GM12878 (cell line): ENCODE measurements at regions not wholly inside any gene's neighbourhood (a gene's known extent, or its start where the extent isn't known, plus 50 kb on each side); places are given as distances from the start of the nearest gene placed in this dataset.

Source experiments
- ATAC-seq: fragments of 200-7000 bp; cut with Tn5 transposase; 3 replicates; pipeline ENCODE4 v1.9.1; 2020; ENCODE audit warnings: mild to moderate bottlenecking, moderate library complexity
- BruUV-seq: library from RNA; stranded (reverse); fragments of 400-500 nt; replicated peaks from 2 replicates; lab custom pipeline; 2021; lab: Mats Ljungman, UMichigan
- CTCF ChIA-PET: fragments of 300-600 bp; sonication (Branson Sonifier 250); formaldehyde crosslinking; extraction: SDS; loops from one replicate; lab custom pipeline; 2021; ENCODE audit warnings: inconsistent platforms; lab: Yijun Ruan, JAX
- POLR2A ChIA-PET: fragments of 350-600 bp; formaldehyde crosslinking; extraction: SDS; loops from one replicate; lab custom pipeline; 2021; ENCODE audit warnings: inconsistent platforms; lab: Charles Lee
- RAD21 ChIA-PET: fragments of 300-600 bp; sonication (Branson Sonifier 250); formaldehyde crosslinking; loops from one replicate; lab custom pipeline; 2023; ENCODE audit warnings: antibody characterized with exemption; ENCODE audit not compliant: unreplicated experiment; lab: Charles Lee
- SMC1A ChIA-PET: fragments of 300-600 bp; sonication (Branson Sonifier 250); formaldehyde crosslinking; loops from one replicate; lab custom pipeline; 2023; ENCODE audit not compliant: unreplicated experiment, uncharacterized antibody; lab: Charles Lee
- DNase-seq: peaks from one replicate; pipeline ENCODE4 v3.0.0-alpha.2; 2011; ENCODE audit warnings: low read depth, low spot score
- FAIRE-seq: peaks from 3 replicates; lab custom pipeline; 2011; peaks lifted over from hg19 to GRCh38; lab: Jason Lieb, UNC
- H2AFZ ChIP-seq: 2 replicates; pipeline ENCODE4 v1.6.0; 2011; ENCODE audit warnings: low read depth, low read length, control low read depth; ENCODE audit not compliant: control insufficient read depth
- H3K27ac ChIP-seq: 2 replicates; pipeline ENCODE4 v1.5.1; 2011; ENCODE audit warnings: control low read depth; ENCODE audit not compliant: control insufficient read depth, insufficient read depth
- H3K27me3 ChIP-seq, 2 experiments: replicated peaks in 1 of 2; 2 replicates each; pipeline versions ENCODE4 v1.6.0 to v1.6.1; 2011; ENCODE audit warnings: low read length in 1 of 2; ENCODE audit not compliant: control insufficient read depth in 2 of 2, insufficient read depth in 2 of 2
- H3K36me3 ChIP-seq, 2 experiments: 2 replicates each; pipeline ENCODE4 v1.5.1; 2011; ENCODE audit warnings: low read length in 1 of 2; ENCODE audit not compliant: control insufficient read depth in 2 of 2, insufficient read depth in 2 of 2
- H3K4me1 ChIP-seq: 2 replicates; pipeline ENCODE4 v1.6.1; 2011; ENCODE audit warnings: mild to moderate bottlenecking, low read length, moderate library complexity, mixed read lengths; ENCODE audit not compliant: control insufficient read depth, insufficient read depth
- H3K4me2 ChIP-seq: 2 replicates; pipeline ENCODE4 v1.6.0; 2011; ENCODE audit warnings: control low read depth; ENCODE audit not compliant: control insufficient read depth, insufficient read depth
- H3K4me3 ChIP-seq: fragments of 200-600 bp; sonication (generic); 2 replicates; pipeline ENCODE4 v1.5.1; 2016
- H3K79me2 ChIP-seq: 2 replicates; pipeline ENCODE4 v1.6.0; 2011; ENCODE audit warnings: low read length; ENCODE audit not compliant: control insufficient read depth, insufficient read depth
- H3K9ac ChIP-seq: 2 replicates; pipeline ENCODE4 v1.8.0; 2011; ENCODE audit warnings: low read length, control low read depth, mixed read lengths; ENCODE audit not compliant: control insufficient read depth, insufficient read depth
- H3K9me3 ChIP-seq: replicated peaks from 3 replicates; pipeline ENCODE4 v1.5.1; 2011; ENCODE audit warnings: mild to moderate bottlenecking, low read length; ENCODE audit not compliant: control insufficient read depth, insufficient read depth
- H4K20me1 ChIP-seq: 2 replicates; pipeline ENCODE4 v1.6.0; 2011; ENCODE audit not compliant: control insufficient read depth, insufficient read depth
- JUND ChIP-seq: IDR thresholded peaks from 2 replicates; pipeline ENCODE4 v1.6.1; 2012; ENCODE audit warnings: low read depth, mild to moderate bottlenecking, low read length, improper control_type of control experiment, moderate library complexity
- NR2C1 ChIP-seq: fragments of 450-650 bp; IDR thresholded peaks from 2 replicates; pipeline ENCODE4 v1.6.1; 2017; ENCODE audit warnings: antibody characterized with exemption, mild to moderate bottlenecking, moderate library complexity
- NR2F1 ChIP-seq: fragments of 450-650 bp; conservative IDR thresholded peaks from 2 replicates; pipeline ENCODE4 v1.6.1; 2017; ENCODE audit warnings: mild to moderate bottlenecking
- RAD21 ChIP-seq: IDR thresholded peaks from 2 replicates; pipeline ENCODE4 v1.6.1; 2011; ENCODE audit warnings: mild to moderate bottlenecking, low read depth, low read length, moderate library complexity; ENCODE audit not compliant: insufficient read depth
- WGBS: methylation state at CpG from one replicate; pipeline ENCODE4 v1.1.6; 2016; ENCODE audit warnings: low lambda C conversion rate; ENCODE audit not compliant: insufficient replicate concordance, insufficient coverage; ENCODE audit errors: missing lambda C conversion rate; 5-methylcytosine and 5-hydroxymethylcytosine counted together
- in situ Hi-C: fragments of 300-500 bp; cut with MboI; formaldehyde crosslinking; loops from 9 replicates; pipeline ENCODE4 v1.14.3; 2018; ENCODE audit warnings: mixed read lengths
- intact Hi-C: fragments of 100-400 bp; cut with micrococcal nuclease; formaldehyde crosslinking; loops from one replicate; pipeline ENCODE4 v1.14.2; 2022; ENCODE audit not compliant: unreplicated experiment
- TF ChIP-seq, protein P1 (sequence below): fragments of 450-650 bp; IDR thresholded peaks from 2 replicates; pipeline ENCODE4 v1.6.1; 2017; ENCODE audit warnings: low read depth, mild to moderate bottlenecking, moderate library complexity
- TF ChIP-seq, protein P2 (sequence below): fragments of 450-650 bp; IDR thresholded peaks from 2 replicates; pipeline ENCODE4 v1.6.1; 2018; ENCODE audit warnings: mild to moderate bottlenecking, low read depth, moderate library complexity; ENCODE audit not compliant: partially characterized antibody

DNA sequence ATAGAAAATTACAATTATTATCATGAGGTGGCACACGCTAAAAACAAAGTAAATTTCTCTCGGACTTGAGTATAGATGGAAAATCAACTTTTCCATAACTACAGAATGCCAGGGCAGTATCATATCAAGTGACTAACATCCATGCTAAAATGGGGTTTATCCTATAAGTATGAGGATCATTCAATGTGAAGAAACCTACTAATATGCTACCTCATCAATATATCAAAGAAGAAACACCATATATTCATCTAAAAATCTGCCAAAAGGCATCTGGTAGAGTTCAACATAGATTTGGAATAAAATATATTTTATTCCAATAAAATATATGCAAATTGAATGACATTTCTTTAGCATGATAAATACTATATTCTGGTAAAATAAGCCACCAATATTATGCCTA lies 894.4 kb downstream of the MCTP2 start:
- Histone ChIP-seq H2AFZ (no peak overlapping the region), H3K9ac (no peak overlapping the region), H3K79me2 (no peaks in the 10 kb centered on the region), H3K4me2 (no peak overlapping the region), H3K4me1 (no peaks in the 10 kb centered on the region), H4K20me1 (no peaks in the 10 kb centered on the region), H3K36me3 (no peaks in the 10 kb centered on the region), H3K27ac (no peak overlapping the region), H3K27me3 (no peaks in the 10 kb centered on the region), H3K9me3 (no peaks in the 10 kb centered on the region), H3K4me3 (no peak overlapping the region)
- BruUV-seq = no TSS peak
- intact Hi-C loops = no loop called here
- ATAC-seq (no peak), DNase-seq (no peak), FAIRE-seq (no peak)
- in situ Hi-C loops = no loop called here
- CTCF ChIA-PET = no interaction called here
- TF ChIP-seq, protein P1, sequence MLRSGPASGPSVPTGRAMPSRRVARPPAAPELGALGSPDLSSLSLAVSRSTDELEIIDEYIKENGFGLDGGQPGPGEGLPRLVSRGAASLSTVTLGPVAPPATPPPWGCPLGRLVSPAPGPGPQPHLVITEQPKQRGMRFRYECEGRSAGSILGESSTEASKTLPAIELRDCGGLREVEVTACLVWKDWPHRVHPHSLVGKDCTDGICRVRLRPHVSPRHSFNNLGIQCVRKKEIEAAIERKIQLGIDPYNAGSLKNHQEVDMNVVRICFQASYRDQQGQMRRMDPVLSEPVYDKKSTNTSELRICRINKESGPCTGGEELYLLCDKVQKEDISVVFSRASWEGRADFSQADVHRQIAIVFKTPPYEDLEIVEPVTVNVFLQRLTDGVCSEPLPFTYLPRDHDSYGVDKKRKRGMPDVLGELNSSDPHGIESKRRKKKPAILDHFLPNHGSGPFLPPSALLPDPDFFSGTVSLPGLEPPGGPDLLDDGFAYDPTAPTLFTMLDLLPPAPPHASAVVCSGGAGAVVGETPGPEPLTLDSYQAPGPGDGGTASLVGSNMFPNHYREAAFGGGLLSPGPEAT = no peak
- TF ChIP-seq NR2F1 = no peak
- TF ChIP-seq RAD21 = no peak
- POLR2A ChIA-PET = no interaction called here
- SMC1A ChIA-PET = no interaction called here
- RAD21 ChIA-PET = no interaction called here
- WGBS = 0% methylated on average over 2 of the region's 2 CpGs

DNA sequence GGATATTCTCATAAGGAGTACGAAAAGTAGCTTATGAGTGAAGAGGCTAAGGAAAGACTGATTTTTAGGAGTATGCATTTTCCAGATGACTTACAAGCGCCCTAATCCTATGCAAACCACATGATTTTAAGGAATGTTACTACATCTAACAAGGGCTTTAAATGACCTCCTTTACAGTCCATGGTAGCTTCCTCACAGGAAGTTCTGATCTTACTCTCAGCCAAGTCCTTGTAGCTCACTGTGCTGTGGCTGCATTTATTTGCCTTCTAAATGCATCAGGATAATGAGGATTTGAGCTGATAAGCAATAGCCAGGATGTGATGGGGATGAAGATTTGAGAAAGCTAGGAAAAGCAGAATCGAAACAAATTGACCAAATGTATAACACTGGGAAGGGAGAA lies 896.0 kb downstream of the MCTP2 start:
- SMC1A ChIA-PET = interaction anchor here (0.7 to 1.3 kb wide), 3 partner anchors 10 to 19 kb away, joined by 3 to 6 read pairs (median 3); no protein-coding TSS in a partner anchor
- H4K20me1 ChIP-seq = no peaks in the 10 kb centered on the region
- H3K4me3 ChIP-seq = no peak overlapping the region
- intact Hi-C loops = no loop called here
- no peaks in the 10 kb centered on the region for H3K9me3 ChIP-seq
- FAIRE-seq = no peak
- WGBS = 13% methylated on average over 3 of the region's 3 CpGs
- no peak overlapping the region for H2AFZ ChIP-seq
- CTCF ChIA-PET = no interaction called here
- no peaks in the 10 kb centered on the region for H3K27me3 ChIP-seq
- H3K36me3 ChIP-seq = no peaks in the 10 kb centered on the region
- H3K27ac ChIP-seq = no peak overlapping the region
- H3K79me2 ChIP-seq = no peaks in the 10 kb centered on the region
- H3K4me2 ChIP-seq = no peak overlapping the region
- no peaks in the 10 kb centered on the region for H3K4me1 ChIP-seq
- ATAC-seq = no peak
- POLR2A ChIA-PET = no interaction called here
- in situ Hi-C loops = no loop called here
- TF ChIP-seq NR2C1 (no peak), JUND (no peak)
- TF ChIP-seq, protein P2, sequence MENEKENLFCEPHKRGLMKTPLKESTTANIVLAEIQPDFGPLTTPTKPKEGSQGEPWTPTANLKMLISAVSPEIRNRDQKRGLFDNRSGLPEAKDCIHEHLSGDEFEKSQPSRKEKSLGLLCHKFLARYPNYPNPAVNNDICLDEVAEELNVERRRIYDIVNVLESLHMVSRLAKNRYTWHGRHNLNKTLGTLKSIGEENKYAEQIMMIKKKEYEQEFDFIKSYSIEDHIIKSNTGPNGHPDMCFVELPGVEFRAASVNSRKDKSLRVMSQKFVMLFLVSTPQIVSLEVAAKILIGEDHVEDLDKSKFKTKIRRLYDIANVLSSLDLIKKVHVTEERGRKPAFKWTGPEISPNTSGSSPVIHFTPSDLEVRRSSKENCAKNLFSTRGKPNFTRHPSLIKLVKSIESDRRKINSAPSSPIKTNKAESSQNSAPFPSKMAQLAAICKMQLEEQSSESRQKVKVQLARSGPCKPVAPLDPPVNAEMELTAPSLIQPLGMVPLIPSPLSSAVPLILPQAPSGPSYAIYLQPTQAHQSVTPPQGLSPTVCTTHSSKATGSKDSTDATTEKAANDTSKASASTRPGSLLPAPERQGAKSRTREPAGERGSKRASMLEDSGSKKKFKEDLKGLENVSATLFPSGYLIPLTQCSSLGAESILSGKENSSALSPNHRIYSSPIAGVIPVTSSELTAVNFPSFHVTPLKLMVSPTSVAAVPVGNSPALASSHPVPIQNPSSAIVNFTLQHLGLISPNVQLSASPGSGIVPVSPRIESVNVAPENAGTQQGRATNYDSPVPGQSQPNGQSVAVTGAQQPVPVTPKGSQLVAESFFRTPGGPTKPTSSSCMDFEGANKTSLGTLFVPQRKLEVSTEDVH = no peak
- DNase-seq = no peak
- RAD21 ChIA-PET = no interaction called here
- no peak overlapping the region for H3K9ac ChIP-seq
- BruUV-seq = no TSS peak
